IMR-90 (cell line): ENCODE measurements at regions not wholly inside any gene's neighbourhood (a gene's known extent, or its start where the extent isn't known, plus 50 kb on each side); places are given as distances from the start of the nearest gene placed in this dataset.

Experiments
- ATAC-seq: fragments of 200-7000 bp; cut with Tn5 transposase; 2 replicates; pipeline ENCODE4 v1.9.1; 2020; ENCODE audit warnings: low read depth, mild to moderate bottlenecking, moderate library complexity
- BruUV-seq: library from RNA; stranded (reverse); fragments of 400-500 nt; replicated peaks from 2 replicates; lab custom pipeline; 2021; lab: Mats Ljungman, UMichigan
- CTCF ChIA-PET: fragments of 300-600 bp; formaldehyde crosslinking; extraction: SDS; loops from one replicate; lab custom pipeline; 2021; ENCODE audit warnings: antibody characterized with exemption; lab: Yijun Ruan, JAX
- POLR2A ChIA-PET: fragments of 300-600 bp; sonication (Branson Sonifier 250); formaldehyde crosslinking; loops from one replicate; lab custom pipeline; 2022; ENCODE audit warnings: antibody characterized with exemption; ENCODE audit not compliant: unreplicated experiment; lab: Charles Lee
- DNase-seq: peaks from one replicate; pipeline ENCODE4 v3.0.0; 2013
- H2AFZ ChIP-seq: replicated peaks from 2 replicates; pipeline ENCODE3; 2013; ENCODE audit warnings: low read length, mild to moderate bottlenecking; ENCODE audit not compliant: poor library complexity
- H2AK5ac ChIP-seq: 2 replicates; pipeline ENCODE4 v1.6.1; 2013; ENCODE audit warnings: low read depth, low read length, inconsistent platforms
- H2AK9ac ChIP-seq: replicated peaks from 2 replicates; pipeline ENCODE3; 2013; ENCODE audit warnings: mild to moderate bottlenecking, low read depth, low read length, moderate library complexity; ENCODE audit not compliant: poor library complexity
- H2BK120ac ChIP-seq: 2 replicates; pipeline ENCODE4 v1.6.1; 2013; ENCODE audit warnings: low read depth, low read length, inconsistent platforms
- H2BK15ac ChIP-seq: 3 replicates; pipeline ENCODE4 v1.6.1; 2013; ENCODE audit warnings: low read depth, low read length, inconsistent platforms
- H2BK20ac ChIP-seq: 2 replicates; pipeline ENCODE4 v1.6.1; 2013; ENCODE audit warnings: low read depth, mild to moderate bottlenecking, inconsistent platforms, low read length, moderate library complexity
- H2BK5ac ChIP-seq: 2 replicates; pipeline ENCODE4 v1.6.1; 2013; ENCODE audit warnings: mild to moderate bottlenecking, low read depth, low read length, inconsistent platforms; ENCODE audit not compliant: poor library complexity, severe bottlenecking
- H3K14ac ChIP-seq: replicated peaks from 2 replicates; pipeline ENCODE4 v1.6.1; 2013; ENCODE audit warnings: low read depth, low read length, inconsistent platforms
- H3K18ac ChIP-seq: 2 replicates; pipeline ENCODE4 v1.6.1; 2013; ENCODE audit warnings: low read depth, low read length, control low read depth
- H3K23ac ChIP-seq: 2 replicates; pipeline ENCODE4 v1.6.1; 2013; ENCODE audit warnings: low read depth, low read length, inconsistent platforms
- H3K27ac ChIP-seq: 2 replicates; pipeline ENCODE4 v1.5.1; 2013; ENCODE audit warnings: mild to moderate bottlenecking, control low read depth, low read length; ENCODE audit not compliant: insufficient read depth
- H3K27me3 ChIP-seq: 2 replicates; pipeline ENCODE4 v1.6.1; 2013; ENCODE audit warnings: low read length; ENCODE audit not compliant: control insufficient read depth, insufficient read depth
- H3K36me3 ChIP-seq: 2 replicates; pipeline ENCODE4 v1.6.1; 2013; ENCODE audit warnings: low read length, mixed read lengths; ENCODE audit not compliant: control insufficient read depth, insufficient read depth
- H3K4ac ChIP-seq: 2 replicates; pipeline ENCODE4 v1.6.1; 2013; ENCODE audit warnings: low read depth, low read length, inconsistent platforms
- H3K4me1 ChIP-seq: 2 replicates; pipeline ENCODE4 v1.6.1; 2013; ENCODE audit warnings: low read length, mixed read lengths; ENCODE audit not compliant: control insufficient read depth, insufficient read depth
- H3K4me2 ChIP-seq: 2 replicates; pipeline ENCODE4 v1.6.1; 2013; ENCODE audit warnings: low read depth, mild to moderate bottlenecking, control low read depth, low read length, moderate library complexity
- H3K4me3 ChIP-seq: 2 replicates; pipeline ENCODE4 v1.5.1; 2013; ENCODE audit warnings: low read depth, mild to moderate bottlenecking, control low read depth, low read length, moderate library complexity; ENCODE audit not compliant: insufficient read depth
- H3K56ac ChIP-seq: 2 replicates; pipeline ENCODE4 v1.6.1; 2013; ENCODE audit warnings: low read length, inconsistent platforms; ENCODE audit not compliant: insufficient read depth; ENCODE audit errors: extremely low read depth
- H3K79me1 ChIP-seq, 2 experiments: 2 replicates each; pipeline ENCODE4 v1.6.1; 2013; ENCODE audit warnings: low read length in 2 of 2, inconsistent platforms in 1 of 2, low read depth in 1 of 2
- H3K9ac ChIP-seq: 2 replicates; pipeline ENCODE4 v1.6.1; 2013; ENCODE audit warnings: low read depth, low read length, control low read depth
- H3K9me1 ChIP-seq: 2 replicates; pipeline ENCODE4 v1.6.1; 2013; ENCODE audit warnings: low read length, inconsistent platforms; ENCODE audit not compliant: insufficient read depth
- H3K9me3 ChIP-seq: 2 replicates; pipeline ENCODE4 v1.6.1; 2013; ENCODE audit warnings: low read length; ENCODE audit not compliant: control insufficient read depth, insufficient read depth
- H4K20me1 ChIP-seq: 2 replicates; pipeline ENCODE4 v1.6.1; 2013; ENCODE audit warnings: low read length, inconsistent platforms; ENCODE audit not compliant: insufficient read depth
- H4K5ac ChIP-seq: 2 replicates; pipeline ENCODE4 v1.6.1; 2013; ENCODE audit warnings: mild to moderate bottlenecking, low read depth, low read length, control low read depth
- H4K8ac ChIP-seq, 2 experiments: 2 replicates each; pipeline ENCODE4 v1.6.1; 2013; ENCODE audit warnings: low read depth in 2 of 2, low read length in 2 of 2, control low read depth in 1 of 2, inconsistent platforms in 1 of 2
- H4K91ac ChIP-seq: 2 replicates; pipeline ENCODE4 v1.6.1; 2013; ENCODE audit warnings: low read depth, low read length, inconsistent platforms; ENCODE audit not compliant: insufficient read depth
- BHLHE40 ChIP-seq: fragments of 150-350 bp; IDR thresholded peaks from 2 replicates; pipeline ENCODE4 v1.6.1; 2016; ENCODE audit warnings: mild to moderate bottlenecking, low read depth, low read length
- CEBPB ChIP-seq: IDR thresholded peaks from 2 replicates; pipeline ENCODE4 v1.6.1; 2012; ENCODE audit warnings: low read depth, low read length, improper control_type of control experiment
- CHD1 ChIP-seq: IDR thresholded peaks from 2 replicates; pipeline ENCODE4 v1.6.1; 2012; ENCODE audit warnings: low read depth, low read length, improper control_type of control experiment
- CTCF ChIP-seq: conservative IDR thresholded peaks from 2 replicates; pipeline ENCODE4 v1.5.1; 2012; ENCODE audit warnings: mild to moderate bottlenecking, low read depth, low read length, improper control_type of control experiment
- ELK1 ChIP-seq: fragments of 150-350 bp; IDR thresholded peaks from 2 replicates; pipeline ENCODE4 v1.6.1; 2016; ENCODE audit warnings: low read depth, mild to moderate bottlenecking, low read length, moderate library complexity, borderline replicate concordance
- FOS ChIP-seq: fragments of 150-350 bp; IDR thresholded peaks from 2 replicates; pipeline ENCODE4 v1.6.1; 2016; ENCODE audit warnings: low read depth, low read length
- MAFK ChIP-seq: IDR thresholded peaks from 2 replicates; pipeline ENCODE4 v1.6.1; 2012; ENCODE audit warnings: low read depth, low read length, improper control_type of control experiment
- MAZ ChIP-seq: IDR thresholded peaks from 2 replicates; pipeline ENCODE4 v1.6.1; 2012; ENCODE audit warnings: low read depth, mild to moderate bottlenecking, low read length, improper control_type of control experiment, moderate library complexity, borderline replicate concordance
- MXI1 ChIP-seq: IDR thresholded peaks from 2 replicates; pipeline ENCODE4 v1.6.1; 2012; ENCODE audit warnings: low read depth, mild to moderate bottlenecking, low read length, moderate library complexity, borderline replicate concordance
- POLR2A ChIP-seq: IDR thresholded peaks from 2 replicates; pipeline ENCODE4 v1.6.1; 2012; ENCODE audit warnings: mild to moderate bottlenecking, low read depth, low read length
- RAD21 ChIP-seq: IDR thresholded peaks from 2 replicates; pipeline ENCODE4 v1.6.1; 2012; ENCODE audit warnings: low read length, improper control_type of control experiment
- RCOR1 ChIP-seq: IDR thresholded peaks from 2 replicates; pipeline ENCODE4 v1.6.1; 2012; ENCODE audit warnings: mild to moderate bottlenecking, low read length, improper control_type of control experiment; ENCODE audit not compliant: insufficient replicate concordance
- RFX5 ChIP-seq: IDR thresholded peaks from 2 replicates; pipeline ENCODE4 v1.8.0; 2012; ENCODE audit warnings: low read depth, mild to moderate bottlenecking, low read length, moderate library complexity
- SMC3 ChIP-seq: fragments of 150-350 bp; IDR thresholded peaks from 2 replicates; pipeline ENCODE4 v1.6.1; 2016; ENCODE audit warnings: low read depth, mild to moderate bottlenecking, antibody characterized with exemption, low read length, moderate library complexity
- USF2 ChIP-seq: fragments of 150-350 bp; IDR thresholded peaks from 2 replicates; pipeline ENCODE4 v1.6.1; 2017; ENCODE audit warnings: mild to moderate bottlenecking, antibody characterized with exemption, low read length, low read depth
- WGBS, 2 experiments: methylation state at CpG; one replicate each; pipeline versions ENCODE4 v1.1.5 to v1.1.7; 2013; ENCODE audit warnings: missing lambda C conversion rate in 2 of 2; ENCODE audit not compliant: insufficient read length in 1 of 2; ENCODE audit errors: extremely low coverage in 2 of 2; 5-methylcytosine and 5-hydroxymethylcytosine counted together
- dilution Hi-C: fragments of 300-500 bp; cut with HindIII; formaldehyde crosslinking; loops from one replicate; pipeline ENCODE4 v1.14.3; 2018; ENCODE audit warnings: low sequenced_read_pairs; ENCODE audit not compliant: unreplicated experiment
- in situ Hi-C: fragments of 300-500 bp; cut with MboI; formaldehyde crosslinking; loops from 3 replicates; pipeline ENCODE4 v1.14.3; 2019; ENCODE audit warnings: low sequenced_read_pairs, inconsistent platforms, mixed read lengths
- intact Hi-C: fragments of 100-400 bp; cut with micrococcal nuclease; formaldehyde crosslinking; loops from 2 replicates; pipeline ENCODE4 v1.10.0; 2022

GRCh38 chr9:7879551-7880245 lies 80.1 kb upstream of the DMAC1 start:
- WGBS, 2 experiments: no CpG with 5 or more reads among the region's 6 CpGs
- BruUV-seq: no TSS peak
- Histone ChIP-seq H3K4me1 (no peaks in the 10 kb centered on the region), H4K20me1 (no peaks in the 10 kb centered on the region), H3K18ac (no peak overlapping the region), H3K4ac (no peak overlapping the region), H2BK20ac (no peak overlapping the region), H2AK5ac (no peak overlapping the region), H3K79me1 (no peaks in the 10 kb centered on the region), H3K14ac (no peak overlapping the region), H2AK9ac (no peak overlapping the region), H2BK120ac (no peak overlapping the region), H3K9me1 (no peaks in the 10 kb centered on the region), H3K9ac (no peak overlapping the region), H3K9me3 (peaks cover 6% of the 10 kb centered on the region), H4K91ac (no peak overlapping the region), H3K4me2 (no peak overlapping the region), H3K4me3 (no peak overlapping the region), H3K36me3 (no peaks in the 10 kb centered on the region), H3K27ac (no peak overlapping the region), H4K5ac (no peak overlapping the region), H3K27me3 (no peaks in the 10 kb centered on the region), H3K23ac (no peak overlapping the region), H4K8ac (no peak overlapping the region), H3K56ac (no peak overlapping the region), H2BK5ac (no peak overlapping the region), H2AFZ (no peak overlapping the region), H2BK15ac (no peak overlapping the region)
- POLR2A ChIA-PET: no interaction called here
- DNase-seq (no peak), ATAC-seq (no peak)
- in situ Hi-C loops (no loop called here), intact Hi-C loops (no loop called here), dilution Hi-C loops (no loop called here)
- TF ChIP-seq RAD21 (no peak), SMC3 (no peak), FOS (no peak), BHLHE40 (no peak), CEBPB (no peak), CHD1 (no peak), MXI1 (no peak), ELK1 (no peak), USF2 (no peak), MAFK (no peak), RCOR1 (no peak), MAZ (no peak), CTCF (no peak), POLR2A (no peak), RFX5 (no peak)
- CTCF ChIA-PET: no interaction called here
